NT2/D1 (cell line): ENCODE measurements at regions not wholly inside any gene's neighbourhood (a gene's known extent, or its start where the extent isn't known, plus 50 kb on each side); places are given as distances from the start of the nearest gene placed in this dataset.

Experiments
- YY1 ChIP-seq: IDR thresholded peaks from 2 replicates; pipeline ENCODE4 v1.6.1; 2011; ENCODE audit not compliant: insufficient read length, insufficient read depth
- ZNF274 ChIP-seq: IDR thresholded peaks from 2 replicates; pipeline ENCODE4 v1.6.1; 2011; ENCODE audit warnings: mild to moderate bottlenecking, low read depth, low read length

- no peak for TF ChIP-seq YY1
- TF ChIP-seq ZNF274: no peak
Measured at GRCh38 chr5:68661237-68661636, 432.6 kb upstream of the SLC30A5 start.
